SK-N-DZ (cell line): ENCODE measurements at regions not wholly inside any gene's neighbourhood (a gene's known extent, or its start where the extent isn't known, plus 50 kb on each side); places are given as distances from the start of the nearest gene placed in this dataset.

Experiments used
- DNase-seq: peaks from one replicate; pipeline ENCODE4 v3.0.0-alpha.2; 2015; ENCODE audit warnings: low spot score

- no peak for DNase-seq
These were observed 240.4 kb downstream of the HAUS1 start for GRCh38 chr18:46344416-46345180.

GRCh38 chr18:46345181-46345465 lies 240.9 kb downstream of the HAUS1 start:
- DNase-seq: no peak

- DNase-seq: no peak
These were observed 242.0 kb downstream of the HAUS1 start for GRCh38 chr18:46346213-46346612.

GRCh38 chr18:46346896-46347630 lies 242.9 kb downstream of the HAUS1 start:
- DNase-seq: no peak

GRCh38 chr18:46350598-46351159 lies 246.5 kb downstream of the HAUS1 start:
- DNase-seq: no peak

GRCh38 chr18:46352520-46353250 lies 248.5 kb downstream of the HAUS1 start:
- no peak for DNase-seq

GRCh38 chr18:46353460-46353859 lies 249.3 kb downstream of the HAUS1 start:
- DNase-seq: no peak

GRCh38 chr18:46356278-46357033 lies 252.3 kb downstream of the HAUS1 start:
- peak; percentile 68 for DNase-seq

- no peak for DNase-seq
These were observed 256.0 kb downstream of the HAUS1 start for GRCh38 chr18:46360102-46360699.

- no peak for DNase-seq
These were observed 256.7 kb downstream of the HAUS1 start for GRCh38 chr18:46360866-46361265.

GRCh38 chr18:46362533-46362932 lies 258.3 kb downstream of the HAUS1 start:
- no peak for DNase-seq

- DNase-seq: no peak
These were observed 259.9 kb downstream of the HAUS1 start for GRCh38 chr18:46364048-46364447.

- DNase-seq: no peak
These were observed 262.0 kb downstream of the HAUS1 start for GRCh38 chr18:46366201-46366600.

- no peak for DNase-seq
These were observed 262.7 kb downstream of the HAUS1 start for GRCh38 chr18:46366751-46367376.

- no peak for DNase-seq
These were observed 265.1 kb downstream of the HAUS1 start for GRCh38 chr18:46369323-46369722.

GRCh38 chr18:46370898-46371297 lies 266.7 kb downstream of the HAUS1 start:
- DNase-seq: no peak

- DNase-seq: no peak
These were observed 268.5 kb downstream of the HAUS1 start for GRCh38 chr18:46372670-46373069.

GRCh38 chr18:46373131-46373530 lies 268.9 kb downstream of the HAUS1 start:
- DNase-seq: no peak

- no peak for DNase-seq
These were observed 269.6 kb downstream of the HAUS1 start for GRCh38 chr18:46373791-46374190.

- DNase-seq: no peak
These were observed 270.7 kb downstream of the HAUS1 start for GRCh38 chr18:46374850-46375249.

- DNase-seq: no peak
These were observed 273.4 kb downstream of the HAUS1 start for GRCh38 chr18:46377557-46377956.
